ENCODE measurements at regions not wholly inside any gene's neighbourhood (a gene's known extent, or its start where the extent isn't known, plus 50 kb on each side); places are given as distances from the start of the nearest gene placed in this dataset.

DNA sequence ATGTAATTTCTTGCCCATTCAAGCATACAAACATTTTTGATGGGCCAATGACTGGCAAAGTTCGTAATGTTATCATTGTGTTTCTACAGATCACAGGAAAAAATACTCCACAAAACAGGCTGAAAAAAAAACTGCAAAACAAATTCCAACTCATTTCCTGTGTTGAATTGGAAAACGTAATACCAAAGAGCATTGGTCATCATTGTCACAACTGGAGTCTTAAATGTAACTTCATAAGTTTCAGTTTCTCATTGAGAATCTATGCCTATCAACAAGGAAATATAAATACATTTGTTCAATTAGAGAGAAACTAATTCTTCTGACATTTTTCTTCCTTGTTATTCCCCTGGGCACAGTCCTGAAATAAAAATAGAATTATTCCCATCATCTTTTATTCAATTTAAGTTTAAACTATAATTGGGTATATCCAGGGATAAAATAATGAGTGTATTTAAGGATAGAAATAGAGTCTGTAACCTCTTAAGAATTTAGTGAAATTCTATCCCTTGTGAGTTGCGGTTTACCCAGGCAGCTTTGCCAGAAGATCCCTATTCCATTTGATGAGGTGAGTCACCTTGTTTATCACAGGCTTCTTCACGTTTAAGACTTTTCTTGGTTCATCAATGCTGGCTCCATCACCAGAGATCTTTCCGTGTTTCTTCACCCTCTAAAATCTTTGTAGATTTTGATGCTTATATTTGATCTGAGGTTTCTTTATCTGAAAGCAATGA lies 112.7 kb upstream of the ITGA1 start:
- ChIA-PET POLR2A (no interaction called here), CTCF (no interaction called here)
- no peak for DNase-seq (ENCODE audit: extremely low spot score)
- TF ChIP-seq CTCF (IDR thresholded peaks at IDR 0.05; ENCODE audit: control extremely low read depth, extremely low read depth, low read depth, missing control alignments): no peak

DNA sequence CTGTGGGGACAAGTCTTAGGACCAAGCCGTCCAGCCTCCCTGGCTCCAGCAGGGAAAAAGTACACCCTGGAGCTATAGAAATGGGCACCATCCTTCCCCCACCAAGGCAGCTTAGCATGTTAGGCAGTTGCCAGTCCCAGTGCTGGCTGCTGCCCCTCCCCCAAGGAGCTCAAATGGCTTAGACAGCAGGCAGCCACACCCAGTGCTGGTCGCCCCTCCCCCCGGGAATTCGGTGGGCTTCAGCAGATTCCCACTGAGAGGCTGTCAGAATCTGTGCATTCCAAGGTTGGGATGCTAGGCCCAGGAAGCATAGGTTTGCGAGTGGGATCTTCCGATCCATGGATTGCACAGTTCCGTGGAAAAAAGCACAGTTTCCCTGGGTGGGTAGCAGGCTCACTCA lies 105.2 kb upstream of the ITGA1 start:
- no peak for TF ChIP-seq CTCF (IDR thresholded peaks at IDR 0.05; ENCODE audit: control extremely low read depth, extremely low read depth, low read depth, missing control alignments)
- ChIA-PET POLR2A (no interaction called here), CTCF (no interaction called here)
- no peak for DNase-seq (ENCODE audit: extremely low spot score)

DNA sequence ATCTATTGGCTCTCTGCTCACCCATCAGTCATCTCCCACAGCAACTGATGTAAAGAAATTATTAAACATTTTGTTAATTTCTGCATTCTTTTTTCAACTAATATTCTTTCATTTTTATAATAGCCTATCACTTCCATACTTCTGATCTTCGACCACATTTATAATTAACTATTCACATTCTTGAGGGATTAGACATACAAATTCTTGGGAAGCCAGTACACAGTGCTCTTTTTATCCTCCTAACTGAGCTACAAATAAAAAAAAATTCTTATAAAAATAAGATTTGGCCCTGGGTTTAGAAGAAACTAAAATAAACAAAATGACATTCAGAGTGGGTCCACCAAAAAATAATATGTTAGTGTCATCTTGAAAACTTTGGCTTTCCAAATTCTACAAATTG lies 103.7 kb upstream of the ITGA1 start:
- POLR2A ChIA-PET: no interaction called here

GRCh38 chr5:52685566-52685965 lies 102.2 kb upstream of the ITGA1 start:
- ChIA-PET POLR2A (no interaction called here), CTCF (interaction anchor here (1.9 to 2.0 kb wide), 2 partner anchors 8 to 13 kb away, joined by 5 to 7 read pairs; no protein-coding TSS in a partner anchor)
- TF ChIP-seq CTCF (IDR thresholded peaks at IDR 0.05; ENCODE audit: control extremely low read depth, extremely low read depth, low read depth, missing control alignments): no peak
- no peak for DNase-seq (ENCODE audit: extremely low spot score)

More for the DNA sequence above, 103.7 kb upstream of the ITGA1 start:
- no peak for DNase-seq (ENCODE audit: extremely low spot score)
- CTCF ChIA-PET: interaction anchor here (1.8 to 1.9 kb wide), 2 partner anchors 9 to 20 kb away, joined by 4 to 7 read pairs; no protein-coding TSS in a partner anchor
- TF ChIP-seq CTCF (IDR thresholded peaks at IDR 0.05; ENCODE audit: control extremely low read depth, extremely low read depth, low read depth, missing control alignments): no peak

GRCh38 chr5:52685971-52686370 lies 101.7 kb upstream of the ITGA1 start:
- no peak for TF ChIP-seq CTCF (IDR thresholded peaks at IDR 0.05; ENCODE audit: control extremely low read depth, extremely low read depth, low read depth, missing control alignments)
- POLR2A ChIA-PET: no interaction called here
- CTCF ChIA-PET: interaction anchor here (2.0 kb wide), 1 partner anchor 13 kb away, joined by 5 read pairs; no protein-coding TSS in a partner anchor
- DNase-seq (ENCODE audit: extremely low spot score): no peak

- DNase-seq (ENCODE audit: extremely low spot score): no peak
- POLR2A ChIA-PET: no interaction called here
- CTCF ChIA-PET: interaction anchor here (0.8 to 4.9 kb wide), 5 partner anchors 16 to 225 kb away, joined by 3 to 32 read pairs (median 4); no protein-coding TSS in a partner anchor
- TF ChIP-seq CTCF (IDR thresholded peaks at IDR 0.05; ENCODE audit: control extremely low read depth, extremely low read depth, low read depth, missing control alignments): no peak
Observed at GRCh38 chr5:52690236-52690768, 97.4 kb upstream of the ITGA1 start.

Data from GM10248 (cell line).